ENCODE measurements at regions not wholly inside any gene's neighbourhood (a gene's known extent, or its start where the extent isn't known, plus 50 kb on each side); places are given as distances from the start of the nearest gene placed in this dataset.

DNA sequence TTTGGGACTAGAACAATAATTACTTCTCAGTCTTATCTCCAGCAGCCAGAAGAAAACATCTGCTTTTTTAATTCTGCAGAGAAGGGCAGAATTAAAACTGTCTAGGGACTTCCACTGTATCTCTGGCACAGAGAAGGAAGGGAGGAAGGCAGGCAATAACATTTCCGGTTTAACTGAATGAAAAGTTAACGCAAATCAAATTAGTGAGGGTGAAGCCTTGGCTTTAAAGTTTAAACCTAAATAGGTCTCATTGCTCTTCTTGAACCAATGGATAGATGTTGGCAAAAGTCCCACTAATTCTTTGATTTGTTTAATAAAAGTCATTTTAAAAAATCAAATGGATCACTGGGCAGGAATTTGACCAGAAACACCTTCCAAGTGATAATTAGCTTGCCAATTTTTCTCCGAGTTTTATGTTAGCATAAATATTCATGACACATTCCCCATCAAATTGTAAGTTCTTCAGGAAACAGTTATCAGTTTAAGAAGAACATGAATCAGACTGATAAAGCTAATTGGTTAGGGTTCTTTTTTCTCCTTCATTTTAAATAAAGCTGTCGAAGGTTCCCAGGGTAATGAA lies 181.9 kb downstream of the SLC15A5 start:
- Histone ChIP-seq H3K9me3 (no peaks in the 10 kb centered on the region), H3K4me3 (no peak overlapping the region), H3K27me3 (no peaks in the 10 kb centered on the region), H3K27ac (no peak overlapping the region), H3K36me3 (no peaks in the 10 kb centered on the region), H3K4me1 (no peaks in the 10 kb centered on the region)
- whole genome bisulfite sequencing, 2 donors (ENCODE audit: low coverage in 1 of 2), result 49 to 62% methylated on average over 4 of the region's 4 CpGs
- in situ Hi-C loops (cut with MboI; ENCODE audit: low pct_ligation_motif_present in 1 of 4, low pct_unique_long_range_greater_than_20kb in 1 of 4, low sequenced_read_pairs in 3 of 4) (no loop called here), intact Hi-C loops (cut with DNase I; ENCODE audit: low total_unique reads) (no loop called here)
- DNase-seq, result no peak
- TF ChIP-seq POLR2A (IDR thresholded peaks at IDR 0.05) (no peak), POLR2AphosphoS5 (IDR thresholded peaks at IDR 0.05) (no peak)

DNA sequence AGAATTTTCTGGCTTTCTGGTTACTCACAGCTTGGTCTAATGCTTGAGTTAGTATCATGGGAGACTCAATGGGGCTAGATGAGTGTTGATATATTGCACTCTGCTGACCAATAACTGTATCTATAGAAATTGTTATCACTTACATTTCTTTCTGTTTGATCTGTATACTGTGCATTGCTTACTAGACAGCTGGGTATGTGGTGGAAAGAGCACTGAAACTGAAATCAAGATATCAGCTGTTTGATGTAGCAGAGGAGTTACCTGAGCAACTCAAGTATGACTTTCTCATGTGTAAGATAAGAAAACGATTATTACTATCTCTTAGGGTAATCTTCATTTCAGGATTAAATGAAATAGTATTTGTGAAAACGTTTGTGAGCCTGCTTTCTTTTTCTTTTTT lies 183.0 kb downstream of the SLC15A5 start:
- 20 to 44% methylated on average over 2 of the region's 2 CpGs for WGBS, 2 donors (ENCODE audit: low coverage in 1 of 2)
- no peak for DNase-seq
- no peak overlapping the region for H3K27ac ChIP-seq
- no peak for TF ChIP-seq POLR2AphosphoS5 (IDR thresholded peaks at IDR 0.05)
- TF ChIP-seq EP300 (IDR thresholded peaks at IDR 0.05; ENCODE audit: low read depth), result no peak
- TF ChIP-seq, protein P1, sequence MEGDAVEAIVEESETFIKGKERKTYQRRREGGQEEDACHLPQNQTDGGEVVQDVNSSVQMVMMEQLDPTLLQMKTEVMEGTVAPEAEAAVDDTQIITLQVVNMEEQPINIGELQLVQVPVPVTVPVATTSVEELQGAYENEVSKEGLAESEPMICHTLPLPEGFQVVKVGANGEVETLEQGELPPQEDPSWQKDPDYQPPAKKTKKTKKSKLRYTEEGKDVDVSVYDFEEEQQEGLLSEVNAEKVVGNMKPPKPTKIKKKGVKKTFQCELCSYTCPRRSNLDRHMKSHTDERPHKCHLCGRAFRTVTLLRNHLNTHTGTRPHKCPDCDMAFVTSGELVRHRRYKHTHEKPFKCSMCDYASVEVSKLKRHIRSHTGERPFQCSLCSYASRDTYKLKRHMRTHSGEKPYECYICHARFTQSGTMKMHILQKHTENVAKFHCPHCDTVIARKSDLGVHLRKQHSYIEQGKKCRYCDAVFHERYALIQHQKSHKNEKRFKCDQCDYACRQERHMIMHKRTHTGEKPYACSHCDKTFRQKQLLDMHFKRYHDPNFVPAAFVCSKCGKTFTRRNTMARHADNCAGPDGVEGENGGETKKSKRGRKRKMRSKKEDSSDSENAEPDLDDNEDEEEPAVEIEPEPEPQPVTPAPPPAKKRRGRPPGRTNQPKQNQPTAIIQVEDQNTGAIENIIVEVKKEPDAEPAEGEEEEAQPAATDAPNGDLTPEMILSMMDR (IDR thresholded peaks at IDR 0.05), result no peak
- TF ChIP-seq POLR2A (IDR thresholded peaks at IDR 0.05), result no peak
- in situ Hi-C loops (cut with MboI; ENCODE audit: low pct_ligation_motif_present in 1 of 4, low pct_unique_long_range_greater_than_20kb in 1 of 4, low sequenced_read_pairs in 3 of 4), result no loop called here
- no peaks in the 10 kb centered on the region for H3K27me3 ChIP-seq
- H3K36me3 ChIP-seq, result no peaks in the 10 kb centered on the region
- H3K4me1 ChIP-seq, result no peaks in the 10 kb centered on the region
- no peak overlapping the region for H3K4me3 ChIP-seq
- H3K9me3 ChIP-seq, result no peaks in the 10 kb centered on the region
- intact Hi-C loops (cut with DNase I; ENCODE audit: low total_unique reads), result no loop called here

DNA sequence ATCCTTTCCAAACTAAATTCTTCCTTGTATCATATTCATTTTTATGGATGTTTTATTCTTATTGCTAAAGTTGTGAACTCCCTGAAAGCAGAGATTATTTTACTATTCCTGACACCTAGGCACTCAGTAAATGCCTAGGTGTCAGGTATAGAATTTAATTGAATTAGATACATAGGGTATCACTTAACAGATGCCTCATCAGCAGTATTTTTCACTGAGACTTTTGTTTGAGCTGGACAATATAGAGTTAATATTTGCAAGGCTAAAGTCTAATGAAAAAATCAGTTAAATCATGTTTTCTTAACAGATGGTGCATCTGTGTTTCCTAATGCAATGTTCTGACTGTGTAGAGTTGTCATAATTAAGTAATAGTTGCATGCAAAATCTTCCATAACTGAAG lies 182.7 kb downstream of the DERA start:
- Histone ChIP-seq H3K9me3 (no peaks in the 10 kb centered on the region), H3K27me3 (no peaks in the 10 kb centered on the region), H3K4me3 (no peak overlapping the region), H3K27ac (no peak overlapping the region), H3K36me3 (no peaks in the 10 kb centered on the region), H3K4me1 (no peaks in the 10 kb centered on the region)
- in situ Hi-C loops (cut with MboI; ENCODE audit: low pct_ligation_motif_present in 1 of 4, low pct_unique_long_range_greater_than_20kb in 1 of 4, low sequenced_read_pairs in 3 of 4), result no loop called here
- TF ChIP-seq POLR2AphosphoS5 (IDR thresholded peaks at IDR 0.05), result no peak
- TF ChIP-seq, protein P1 (IDR thresholded peaks at IDR 0.05), result no peak
- TF ChIP-seq EP300 (IDR thresholded peaks at IDR 0.05; ENCODE audit: low read depth), result no peak
- TF ChIP-seq POLR2A (IDR thresholded peaks at IDR 0.05), result no peak
- DNase-seq, result no peak
- intact Hi-C loops (cut with DNase I; ENCODE audit: low total_unique reads), result no loop called here

DNA sequence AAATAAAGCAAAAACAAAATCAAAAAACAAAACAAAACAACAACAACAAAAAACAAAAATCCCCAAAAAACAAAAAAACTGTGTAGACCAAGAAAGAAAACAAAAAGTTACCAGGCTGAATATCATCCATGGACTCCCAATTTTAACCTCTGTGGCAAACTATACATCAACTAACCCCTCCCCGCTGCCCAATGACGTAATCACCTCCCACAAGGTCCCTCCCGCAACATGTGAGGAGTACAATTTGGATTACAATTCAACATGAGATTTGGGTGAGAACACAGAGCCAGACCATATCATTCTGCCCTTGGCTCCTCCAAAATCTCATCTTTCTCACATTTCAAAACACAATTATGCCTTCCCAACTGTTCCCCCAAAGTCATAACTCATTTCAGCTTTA lies 179.8 kb downstream of the DERA start:
- WGBS, 2 donors (ENCODE audit: low coverage in 1 of 2), result 72 to 93% methylated on average over 3 of the region's 3 CpGs
- Histone ChIP-seq H3K4me3 (no peak overlapping the region), H3K36me3 (no peaks in the 10 kb centered on the region), H3K27me3 (no peaks in the 10 kb centered on the region), H3K9me3 (no peaks in the 10 kb centered on the region), H3K27ac (no peak overlapping the region), H3K4me1 (no peaks in the 10 kb centered on the region)
- TF ChIP-seq EP300 (IDR thresholded peaks at IDR 0.05; ENCODE audit: low read depth) (no peak), POLR2A (IDR thresholded peaks at IDR 0.05) (no peak), POLR2AphosphoS5 (IDR thresholded peaks at IDR 0.05) (no peak)
- TF ChIP-seq, protein P1 (IDR thresholded peaks at IDR 0.05), result no peak
- intact Hi-C loops (cut with DNase I; ENCODE audit: low total_unique reads), result no loop called here
- no peak for DNase-seq
- in situ Hi-C loops (cut with MboI; ENCODE audit: low pct_ligation_motif_present in 1 of 4, low pct_unique_long_range_greater_than_20kb in 1 of 4, low sequenced_read_pairs in 3 of 4), result no loop called here

DNA sequence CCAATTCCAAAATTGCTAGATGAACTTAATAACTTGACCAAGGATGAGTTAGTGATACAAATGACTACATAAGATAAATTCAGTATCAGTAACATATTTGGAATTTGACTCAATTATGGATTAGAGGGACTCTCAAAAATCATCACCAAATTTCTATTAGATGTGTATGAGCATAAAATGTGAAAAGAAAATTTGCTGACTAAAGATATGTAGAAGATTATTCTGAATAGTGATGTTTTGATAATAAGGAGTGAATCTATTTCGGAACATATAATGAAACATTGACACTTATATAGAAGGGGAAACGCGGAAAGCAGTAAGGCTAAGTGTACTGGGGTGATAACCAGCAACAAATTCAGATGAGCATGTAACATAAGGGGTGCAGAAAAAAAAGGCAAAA lies 177.3 kb downstream of the DERA start:
- intact Hi-C loops (cut with DNase I; ENCODE audit: low total_unique reads), result no loop called here
- Histone ChIP-seq H3K27ac (no peak overlapping the region), H3K4me1 (no peaks in the 10 kb centered on the region), H3K9me3 (no peaks in the 10 kb centered on the region), H3K36me3 (no peaks in the 10 kb centered on the region), H3K27me3 (no peaks in the 10 kb centered on the region), H3K4me3 (no peak overlapping the region)
- TF ChIP-seq EP300 (IDR thresholded peaks at IDR 0.05; ENCODE audit: low read depth) (no peak), POLR2AphosphoS5 (IDR thresholded peaks at IDR 0.05) (no peak), POLR2A (IDR thresholded peaks at IDR 0.05) (no peak)
- TF ChIP-seq, protein P1 (IDR thresholded peaks at IDR 0.05), result no peak
- WGBS, 2 donors (ENCODE audit: low coverage in 1 of 2), result 95 to 100% methylated on average over 3 of the region's 3 CpGs
- in situ Hi-C loops (cut with MboI; ENCODE audit: low pct_ligation_motif_present in 1 of 4, low pct_unique_long_range_greater_than_20kb in 1 of 4, low sequenced_read_pairs in 3 of 4), result no loop called here
- DNase-seq, result no peak
